WTC11 (cell line): ENCODE measurements at regions not wholly inside any gene's neighbourhood (a gene's known extent, or its start where the extent isn't known, plus 50 kb on each side); places are given as distances from the start of the nearest gene placed in this dataset.

Experiments used
- ATAC-seq: fragments of 200-7000 bp; cut with Tn5 transposase; 2 replicates; pipeline ENCODE4 v1.10.0; 2021; ENCODE audit warnings: mild to moderate bottlenecking, moderate library complexity
- CTCF ChIA-PET: fragments of 300-600 bp; sonication (Branson Sonifier 250); formaldehyde crosslinking; loops from one replicate; lab custom pipeline; 2021; ENCODE audit warnings: antibody characterized with exemption; lab: Charles Lee
- POLR2A ChIA-PET: fragments of 350-600 bp; sonication (Branson Sonifier 250); formaldehyde crosslinking; loops from one replicate; lab custom pipeline; 2021; ENCODE audit warnings: antibody characterized with exemption; lab: Charles Lee
- DNase-seq: peaks from one replicate; pipeline ENCODE4 v3.0.0; 2021; ENCODE audit warnings: low spot score
- H3K27ac Mint-ChIP-seq: 2 replicates; pipeline ENCODE4 v1.8.0; 2021; ENCODE audit warnings: mixed read lengths
- H3K27me3 Mint-ChIP-seq: 2 replicates; pipeline ENCODE4 v1.8.0; 2021; ENCODE audit warnings: low read depth, mild to moderate bottlenecking, moderate library complexity, mixed read lengths
- H3K36me3 Mint-ChIP-seq: 2 replicates; pipeline ENCODE4 v1.8.0; 2021; ENCODE audit warnings: mixed read lengths
- H3K4me1 Mint-ChIP-seq: 2 replicates; pipeline ENCODE4 v1.8.0; 2022; ENCODE audit warnings: mixed read lengths
- H3K4me3 Mint-ChIP-seq: 2 replicates; pipeline ENCODE4 v1.8.0; 2021; ENCODE audit warnings: mild to moderate bottlenecking, moderate library complexity, mixed read lengths
- H3K9me3 Mint-ChIP-seq: 2 replicates; pipeline ENCODE4 v1.8.0; 2021; ENCODE audit warnings: mixed read lengths
- CBFB ChIP-seq: sonication (generic); formaldehyde crosslinking; IDR thresholded peaks from 2 replicates; pipeline ENCODE4 v1.8.1; 2022; ENCODE audit warnings: mild to moderate bottlenecking, low read depth, missing genetic modification reagents
- CREM ChIP-seq: sonication (generic); formaldehyde crosslinking; IDR thresholded peaks from 2 replicates; pipeline ENCODE4 v1.8.1; 2022; ENCODE audit warnings: mild to moderate bottlenecking, missing genetic modification reagents, moderate library complexity
- CTCF ChIP-seq: fragments of 200-600 bp; IDR thresholded peaks from 2 replicates; pipeline ENCODE4 v1.8.0; 2022; ENCODE audit warnings: antibody characterized with exemption
- ELF4 ChIP-seq: sonication (generic); formaldehyde crosslinking; IDR thresholded peaks from 2 replicates; pipeline ENCODE4 v1.8.1; 2022; ENCODE audit warnings: low read depth, mild to moderate bottlenecking, moderate library complexity, missing genetic modification reagents
- FOXP1 ChIP-seq: sonication (generic); formaldehyde crosslinking; IDR thresholded peaks from 2 replicates; pipeline ENCODE4 v1.8.0; 2022; ENCODE audit warnings: missing genetic modification reagents, mild to moderate bottlenecking, moderate library complexity, borderline replicate concordance
- GABPB1 ChIP-seq: sonication (generic); formaldehyde crosslinking; IDR thresholded peaks from 2 replicates; pipeline ENCODE4 v1.8.1; 2023; ENCODE audit warnings: mild to moderate bottlenecking, missing genetic modification reagents
- HMGXB4 ChIP-seq: sonication (generic); formaldehyde crosslinking; IDR thresholded peaks from 2 replicates; pipeline ENCODE4 v1.8.1; 2023; ENCODE audit warnings: mild to moderate bottlenecking, moderate library complexity, missing genetic modification reagents
- NFYB ChIP-seq: sonication (generic); formaldehyde crosslinking; conservative IDR thresholded peaks from 2 replicates; pipeline ENCODE4 v1.8.0; 2022; ENCODE audit warnings: low read depth, missing genetic modification reagents
- NR2C2 ChIP-seq: sonication (generic); formaldehyde crosslinking; IDR thresholded peaks from 2 replicates; pipeline ENCODE4 v1.8.0; 2022; ENCODE audit warnings: mild to moderate bottlenecking, missing genetic modification reagents
- RELA ChIP-seq: sonication (generic); formaldehyde crosslinking; IDR thresholded peaks from 2 replicates; pipeline ENCODE4 v1.8.1; 2022; ENCODE audit warnings: missing genetic modification reagents, mild to moderate bottlenecking, borderline replicate concordance
- TCF7 ChIP-seq: sonication (generic); formaldehyde crosslinking; IDR thresholded peaks from 2 replicates; pipeline ENCODE4 v1.8.0; 2022; ENCODE audit warnings: mild to moderate bottlenecking, low read depth, missing genetic modification reagents, moderate library complexity
- TEAD1 ChIP-seq: sonication (generic); formaldehyde crosslinking; IDR thresholded peaks from 2 replicates; pipeline ENCODE4 v1.8.0; 2022; ENCODE audit warnings: mild to moderate bottlenecking, missing genetic modification reagents
- ZNF219 ChIP-seq: sonication (generic); formaldehyde crosslinking; IDR thresholded peaks from 2 replicates; pipeline ENCODE4 v1.8.0; 2023; ENCODE audit warnings: missing genetic modification reagents, mild to moderate bottlenecking, borderline replicate concordance
- ZNF263 ChIP-seq: sonication (generic); formaldehyde crosslinking; IDR thresholded peaks from 2 replicates; pipeline ENCODE4 v1.8.1; 2022; ENCODE audit warnings: low read depth, mild to moderate bottlenecking, moderate library complexity, missing genetic modification reagents
- ZNF396 ChIP-seq: fragments of 250-450 bp; sonication (Bioruptor Pico); IDR thresholded peaks from 2 replicates; pipeline ENCODE4 v1.8.0; 2021; ENCODE audit warnings: mild to moderate bottlenecking, moderate library complexity, borderline replicate concordance
- TF ChIP-seq, protein P1 (sequence below): sonication (generic); formaldehyde crosslinking; IDR thresholded peaks from 2 replicates; pipeline ENCODE4 v1.8.1; 2023; ENCODE audit warnings: mild to moderate bottlenecking, missing genetic modification reagents, borderline replicate concordance
- TF ChIP-seq, protein P2 (sequence below): sonication (generic); formaldehyde crosslinking; conservative IDR thresholded peaks from 2 replicates; pipeline ENCODE4 v1.8.1; 2022; ENCODE audit warnings: mild to moderate bottlenecking, missing genetic modification reagents

- DNase-seq = no peak
- Mint-ChIP-seq H3K27me3 (no peaks in the 10 kb centered on the region), H3K9me3 (no peaks in the 10 kb centered on the region), H3K36me3 (0 out of 2 replicates have a peak, but pooled peaks cover 1% of the 10 kb centered on the region), H3K4me3 (no peak overlapping the region), H3K27ac (no peak overlapping the region; the same call in 1 of the 2 replicates), H3K4me1 (peaks cover 12% of the 10 kb centered on the region)
- peak; percentile 74 for ATAC-seq
- ChIA-PET CTCF (no interaction called here), POLR2A (no interaction called here)
- TF ChIP-seq TCF7 (CRISPR knock-in tag) = no peak
- TF ChIP-seq, protein P1, sequence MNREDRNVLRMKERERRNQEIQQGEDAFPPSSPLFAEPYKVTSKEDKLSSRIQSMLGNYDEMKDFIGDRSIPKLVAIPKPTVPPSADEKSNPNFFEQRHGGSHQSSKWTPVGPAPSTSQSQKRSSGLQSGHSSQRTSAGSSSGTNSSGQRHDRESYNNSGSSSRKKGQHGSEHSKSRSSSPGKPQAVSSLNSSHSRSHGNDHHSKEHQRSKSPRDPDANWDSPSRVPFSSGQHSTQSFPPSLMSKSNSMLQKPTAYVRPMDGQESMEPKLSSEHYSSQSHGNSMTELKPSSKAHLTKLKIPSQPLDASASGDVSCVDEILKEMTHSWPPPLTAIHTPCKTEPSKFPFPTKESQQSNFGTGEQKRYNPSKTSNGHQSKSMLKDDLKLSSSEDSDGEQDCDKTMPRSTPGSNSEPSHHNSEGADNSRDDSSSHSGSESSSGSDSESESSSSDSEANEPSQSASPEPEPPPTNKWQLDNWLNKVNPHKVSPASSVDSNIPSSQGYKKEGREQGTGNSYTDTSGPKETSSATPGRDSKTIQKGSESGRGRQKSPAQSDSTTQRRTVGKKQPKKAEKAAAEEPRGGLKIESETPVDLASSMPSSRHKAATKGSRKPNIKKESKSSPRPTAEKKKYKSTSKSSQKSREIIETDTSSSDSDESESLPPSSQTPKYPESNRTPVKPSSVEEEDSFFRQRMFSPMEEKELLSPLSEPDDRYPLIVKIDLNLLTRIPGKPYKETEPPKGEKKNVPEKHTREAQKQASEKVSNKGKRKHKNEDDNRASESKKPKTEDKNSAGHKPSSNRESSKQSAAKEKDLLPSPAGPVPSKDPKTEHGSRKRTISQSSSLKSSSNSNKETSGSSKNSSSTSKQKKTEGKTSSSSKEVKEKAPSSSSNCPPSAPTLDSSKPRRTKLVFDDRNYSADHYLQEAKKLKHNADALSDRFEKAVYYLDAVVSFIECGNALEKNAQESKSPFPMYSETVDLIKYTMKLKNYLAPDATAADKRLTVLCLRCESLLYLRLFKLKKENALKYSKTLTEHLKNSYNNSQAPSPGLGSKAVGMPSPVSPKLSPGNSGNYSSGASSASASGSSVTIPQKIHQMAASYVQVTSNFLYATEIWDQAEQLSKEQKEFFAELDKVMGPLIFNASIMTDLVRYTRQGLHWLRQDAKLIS (CRISPR knock-in tag) = no peak
- no peak for TF ChIP-seq NFYB (CRISPR knock-in tag)
- no peak for TF ChIP-seq CTCF
- no peak for TF ChIP-seq TEAD1 (CRISPR knock-in tag)
- no peak for TF ChIP-seq FOXP1 (CRISPR knock-in tag)
- no peak for TF ChIP-seq GABPB1 (CRISPR knock-in tag)
- no peak for TF ChIP-seq ZNF396 (CRISPR knock-in tag)
- TF ChIP-seq ELF4 (CRISPR knock-in tag) = no peak
- TF ChIP-seq RELA (CRISPR knock-in tag) = no peak
- no peak for TF ChIP-seq CBFB (CRISPR knock-in tag)
- no peak for TF ChIP-seq ZNF263 (CRISPR knock-in tag)
- no peak for TF ChIP-seq HMGXB4
Observed at GRCh38 chr2:18932853-18933252, 343.5 kb upstream of the NT5C1B start.

GRCh38 chr2:18930971-18931370 is 341.6 kb upstream of the NT5C1B start:
- Mint-ChIP-seq H3K36me3 (peaks cover 7% of the 10 kb centered on the region), H3K27me3 (no peaks in the 10 kb centered on the region), H3K27ac (no peak overlapping the region), H3K4me3 (no peak overlapping the region), H3K4me1 (peaks cover 13% of the 10 kb centered on the region), H3K9me3 (peaks cover 10% of the 10 kb centered on the region)
- POLR2A ChIA-PET = no interaction called here
- DNase-seq = no peak
- CTCF ChIA-PET = interaction anchor here (0.9 kb wide), 1 partner anchor 241 kb away, joined by 3 read pairs; no protein-coding TSS in a partner anchor
- ATAC-seq = no peak
- TF ChIP-seq, protein P2, sequence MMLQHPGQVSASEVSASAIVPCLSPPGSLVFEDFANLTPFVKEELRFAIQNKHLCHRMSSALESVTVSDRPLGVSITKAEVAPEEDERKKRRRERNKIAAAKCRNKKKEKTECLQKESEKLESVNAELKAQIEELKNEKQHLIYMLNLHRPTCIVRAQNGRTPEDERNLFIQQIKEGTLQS (CRISPR knock-in tag) = no peak

- Mint-ChIP-seq H3K4me1 (peaks cover 9% of the 10 kb centered on the region), H3K27me3 (no peaks in the 10 kb centered on the region), H3K9me3 (peaks cover 10% of the 10 kb centered on the region), H3K36me3 (peaks cover 7% of the 10 kb centered on the region), H3K27ac (no peak overlapping the region), H3K4me3 (no peak overlapping the region)
- POLR2A ChIA-PET = no interaction called here
- DNase-seq = no peak
- CTCF ChIA-PET = no interaction called here
- no peak for TF ChIP-seq RELA (CRISPR knock-in tag)
- no peak for TF ChIP-seq ZNF263 (CRISPR knock-in tag)
- TF ChIP-seq NR2C2 (CRISPR knock-in tag) = no peak
- TF ChIP-seq ZNF219 = no peak
- no peak for TF ChIP-seq CREM (CRISPR knock-in tag)
- no peak for ATAC-seq
Observed at GRCh38 chr2:18927525-18928232, 338.3 kb upstream of the NT5C1B start.
